GM12873 (cell line): ENCODE measurements at regions not wholly inside any gene's neighbourhood (a gene's known extent, or its start where the extent isn't known, plus 50 kb on each side); places are given as distances from the start of the nearest gene placed in this dataset.

Source experiments
- CTCF ChIP-seq: IDR thresholded peaks from 2 replicates; pipeline ENCODE4 v1.5.1; 2012; ENCODE audit warnings: low read depth, mild to moderate bottlenecking, moderate library complexity, low read length, control low read depth; ENCODE audit not compliant: insufficient read depth; ENCODE audit errors: missing control alignments

GRCh38 chr14:42319996-42320395 lies 713.3 kb downstream of the LRFN5 start:
- no peak for TF ChIP-seq CTCF

- no peak for TF ChIP-seq CTCF
Observed at GRCh38 chr14:42316693-42317092, 710.0 kb downstream of the LRFN5 start.

DNA sequence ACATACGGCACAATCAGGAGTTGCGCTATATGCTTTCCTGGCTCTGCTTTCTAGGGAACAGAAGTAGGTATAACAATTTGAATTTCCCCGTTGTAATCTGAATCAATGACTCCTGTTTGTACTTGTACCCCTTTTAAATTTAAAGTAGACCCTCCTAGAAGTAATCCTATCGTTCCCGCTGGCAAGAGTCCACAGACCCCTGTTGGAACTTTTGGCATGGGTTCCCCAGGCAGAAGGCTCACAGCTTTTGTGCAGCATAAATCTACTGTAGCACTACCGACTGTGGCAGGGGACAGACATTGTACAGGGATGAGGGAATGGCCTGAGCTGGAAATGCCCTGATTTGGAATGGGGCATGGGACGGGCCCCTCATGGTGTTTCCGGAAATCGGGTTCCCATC lies 705.2 kb downstream of the LRFN5 start:
- no peak for TF ChIP-seq CTCF

- TF ChIP-seq CTCF, result no peak
Observed at GRCh38 chr14:42307239-42307825, 700.7 kb downstream of the LRFN5 start.

DNA sequence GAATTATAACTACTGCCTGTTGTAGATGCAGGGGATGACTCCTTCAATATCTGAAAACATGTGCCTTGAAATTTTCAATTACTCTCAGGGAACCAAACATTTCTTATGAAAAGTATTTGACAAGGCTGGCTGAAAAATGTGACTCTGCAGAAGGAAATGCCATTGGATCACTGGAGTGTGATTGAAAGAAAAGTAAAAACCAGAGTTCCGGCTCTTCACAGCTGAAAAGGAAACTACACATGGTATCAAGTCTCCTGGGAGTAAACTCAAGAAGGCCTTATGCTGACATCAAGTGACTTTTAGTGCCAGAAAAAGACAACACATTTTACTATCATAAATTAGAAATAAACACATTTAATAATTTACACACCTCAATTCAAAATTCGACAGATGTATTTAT lies 693.0 kb downstream of the LRFN5 start:
- TF ChIP-seq CTCF, result no peak

DNA sequence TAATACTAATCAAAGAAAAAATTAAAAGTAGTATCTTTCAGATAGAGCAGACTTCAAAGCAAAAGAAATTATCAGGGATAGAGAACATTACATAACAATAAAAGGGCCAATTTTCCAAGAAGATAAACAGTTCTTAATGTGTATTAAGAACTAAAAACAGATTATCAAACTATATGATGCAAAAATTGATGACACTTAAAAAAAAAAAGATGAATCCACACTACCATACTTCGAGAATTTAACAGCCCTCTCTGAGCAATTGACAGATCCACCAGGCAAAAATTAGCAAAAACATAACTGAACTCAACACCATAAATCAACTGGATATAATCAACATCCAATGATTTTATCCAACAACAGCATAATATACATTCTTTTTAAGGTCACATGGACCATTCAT lies 686.5 kb downstream of the LRFN5 start:
- no peak for TF ChIP-seq CTCF

DNA sequence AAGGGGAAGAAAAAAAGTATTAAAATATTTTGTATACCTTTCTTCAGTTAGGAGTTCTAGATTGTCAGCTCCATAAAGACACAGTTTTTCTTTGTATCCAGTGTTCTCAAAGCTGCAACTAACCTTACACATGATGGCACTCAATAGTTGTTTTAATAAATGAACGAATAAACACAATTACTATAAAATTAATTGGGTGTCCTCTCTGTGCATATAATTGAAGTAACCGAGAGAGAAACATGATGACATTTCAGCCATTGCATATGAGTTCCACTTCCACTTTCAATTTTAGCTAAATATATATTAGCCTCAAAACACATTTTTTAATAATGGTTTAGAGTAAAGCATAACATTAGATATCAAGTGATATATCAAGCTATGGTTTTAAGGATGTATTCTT lies 671.2 kb downstream of the LRFN5 start:
- TF ChIP-seq CTCF, result no peak

DNA sequence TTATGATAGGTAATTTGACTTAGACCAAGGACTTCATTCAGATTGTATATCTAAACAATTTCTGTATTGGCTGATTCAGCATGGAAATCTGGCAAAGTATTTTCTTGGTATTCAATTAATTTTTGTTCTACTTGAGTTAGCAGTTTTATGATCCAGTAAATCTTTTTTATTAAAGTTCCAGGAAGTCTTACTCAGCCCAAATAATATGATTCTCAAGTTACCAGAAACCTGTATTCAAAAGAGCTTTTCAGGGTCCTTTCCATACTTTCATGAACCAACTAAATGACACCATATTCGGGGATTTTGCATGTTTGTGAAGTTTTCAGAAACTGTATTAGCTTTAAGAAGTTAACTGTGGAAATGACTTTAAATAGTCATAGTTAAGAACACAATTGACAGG lies 662.6 kb downstream of the LRFN5 start:
- TF ChIP-seq CTCF, result no peak
